GM18519 (cell line): ENCODE measurements at regions not wholly inside any gene's neighbourhood (a gene's known extent, or its start where the extent isn't known, plus 50 kb on each side); places are given as distances from the start of the nearest gene placed in this dataset.

ENCODE experiments used
- ATAC-seq: cut with Tn5 transposase; IDR thresholded peaks from one replicate; pipeline ENCODE4 v1.9.1; 2021; ENCODE audit warnings: mild to moderate bottlenecking, moderate library complexity; ENCODE audit not compliant: unreplicated experiment, low FRiP score

DNA sequence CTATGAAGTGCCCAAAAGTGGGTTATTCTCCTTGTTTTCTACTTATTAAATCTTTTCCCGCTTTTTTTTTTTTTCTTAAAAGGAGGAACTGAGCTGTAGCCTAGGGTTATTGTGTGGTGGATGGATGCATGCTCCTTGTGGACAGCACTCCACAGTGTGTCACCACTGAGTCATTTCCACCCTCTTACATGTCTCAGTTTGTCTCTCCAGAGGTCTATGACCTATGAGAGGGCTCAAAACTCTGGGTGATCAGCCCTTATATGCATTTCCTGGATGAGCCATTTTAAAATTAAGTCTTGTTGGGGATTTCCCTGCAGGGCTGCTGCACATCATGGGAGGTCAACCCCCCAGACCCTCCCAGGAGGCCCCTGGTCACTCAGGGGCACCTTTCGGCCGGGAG lies 102.2 kb upstream of the MOCS2 start:
- no peak for ATAC-seq

DNA sequence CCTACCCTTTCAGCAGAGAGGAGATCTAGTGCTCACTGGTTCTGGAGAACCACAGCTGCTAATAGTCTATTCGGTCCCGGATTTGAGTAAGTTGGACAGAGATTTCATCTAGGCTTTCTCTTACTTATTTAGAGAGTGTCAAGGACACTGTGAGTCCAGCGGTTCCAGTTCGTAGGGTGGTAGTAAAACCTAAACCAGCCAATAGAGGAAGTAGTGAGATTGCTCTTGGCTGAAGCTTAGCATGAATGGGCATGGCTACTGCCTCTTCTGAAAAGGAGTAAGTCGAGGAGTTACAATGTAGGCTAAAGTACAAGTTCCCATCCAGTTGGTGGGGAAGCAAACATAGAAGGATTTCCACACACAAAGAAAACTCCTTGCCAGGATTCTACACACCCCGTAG lies 109.6 kb upstream of the MOCS2 start:
- no peak for ATAC-seq

DNA sequence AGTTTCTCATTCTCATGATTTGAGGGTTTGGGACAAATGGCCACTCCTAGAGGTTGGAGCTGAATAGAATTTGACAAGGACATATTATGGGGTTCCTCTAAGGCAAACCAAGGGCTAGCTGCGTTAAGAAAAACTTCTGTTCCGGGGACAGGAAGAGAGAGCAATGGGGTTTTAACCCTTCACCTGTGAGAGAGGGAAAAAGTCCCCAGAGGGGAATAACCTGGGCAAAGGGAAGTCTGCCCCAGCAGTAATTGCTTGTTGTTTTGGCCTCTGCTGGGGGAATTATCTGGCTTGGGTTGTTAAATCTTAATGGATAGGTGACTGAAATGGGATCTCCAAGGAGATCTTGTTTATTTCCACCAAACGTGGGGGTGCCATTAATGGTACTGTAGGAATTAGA lies 110.1 kb upstream of the MOCS2 start:
- ATAC-seq, result no peak

DNA sequence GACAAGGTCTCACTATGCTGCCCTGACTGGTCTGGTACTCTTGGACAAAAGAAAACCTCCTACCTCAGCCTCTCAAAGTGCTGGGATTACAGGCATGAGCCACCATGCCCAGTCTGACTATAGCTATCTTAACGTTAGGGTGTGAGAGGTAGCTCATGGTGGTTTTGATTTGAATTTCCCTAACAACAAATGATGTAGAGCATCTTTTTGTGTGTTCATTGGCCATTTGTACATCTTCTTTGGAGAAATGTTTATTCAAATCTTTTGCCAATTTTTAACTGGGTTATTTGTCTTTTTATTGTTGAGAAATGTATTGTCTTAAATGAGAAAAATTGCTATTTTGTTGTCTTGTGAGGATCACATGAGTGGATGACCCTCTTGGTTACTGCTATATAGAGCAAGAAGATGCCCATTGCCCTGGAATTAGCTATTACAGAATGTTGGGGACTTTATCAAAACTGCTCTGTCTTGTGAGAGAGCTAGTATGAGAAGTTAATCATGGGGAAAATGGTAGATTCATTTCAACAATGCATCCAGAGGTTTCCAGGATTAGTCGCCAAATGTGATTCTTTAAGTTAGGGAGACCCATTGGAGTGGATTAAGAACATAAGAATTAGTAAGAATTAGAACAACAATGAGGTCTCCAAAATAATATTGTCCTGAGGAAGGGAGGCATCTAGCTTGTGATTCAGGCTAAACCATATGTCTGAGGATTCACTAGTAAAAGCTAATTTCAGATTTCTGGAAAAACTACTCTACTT lies 124.3 kb upstream of the MOCS2 start:
- ATAC-seq, result no peak

DNA sequence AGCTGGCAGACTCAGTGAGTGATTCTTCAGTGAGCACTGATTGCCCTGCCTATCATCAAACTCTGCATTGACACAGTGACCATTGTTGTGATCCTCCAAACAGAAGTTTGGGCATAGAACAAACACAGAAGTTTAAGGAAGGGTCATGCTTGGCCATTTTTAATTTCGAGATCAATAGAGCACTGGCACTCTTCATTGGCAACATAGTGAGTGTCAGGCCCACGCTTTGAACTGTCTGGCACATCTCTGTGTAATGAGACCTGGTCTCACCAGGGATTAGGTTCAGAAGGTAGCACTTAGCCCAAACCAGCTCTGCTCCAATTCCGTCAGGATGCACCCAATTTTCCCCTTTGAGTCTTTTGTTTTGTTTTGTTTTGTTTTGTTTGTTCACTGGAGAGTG lies 127.1 kb upstream of the MOCS2 start:
- ATAC-seq, result no peak

DNA sequence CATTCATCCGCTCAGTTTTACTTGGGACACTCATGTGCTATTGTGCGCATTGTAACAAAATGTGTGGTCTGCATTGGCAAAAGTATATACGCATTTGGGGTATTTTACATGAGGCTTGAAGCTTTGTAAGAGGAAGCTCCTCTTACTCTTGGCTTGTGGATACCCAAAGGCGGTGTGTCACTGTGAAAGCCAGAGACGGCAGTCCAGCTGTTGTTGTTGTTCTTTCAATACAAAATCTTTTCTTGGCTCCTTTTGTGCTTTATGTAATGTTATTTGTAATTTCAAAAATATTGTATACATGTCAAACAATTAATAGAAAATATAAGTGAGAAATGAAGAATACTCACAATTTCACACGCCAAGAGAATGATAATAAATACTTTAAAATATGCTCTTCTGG lies 128.3 kb upstream of the MOCS2 start:
- no peak for ATAC-seq

DNA sequence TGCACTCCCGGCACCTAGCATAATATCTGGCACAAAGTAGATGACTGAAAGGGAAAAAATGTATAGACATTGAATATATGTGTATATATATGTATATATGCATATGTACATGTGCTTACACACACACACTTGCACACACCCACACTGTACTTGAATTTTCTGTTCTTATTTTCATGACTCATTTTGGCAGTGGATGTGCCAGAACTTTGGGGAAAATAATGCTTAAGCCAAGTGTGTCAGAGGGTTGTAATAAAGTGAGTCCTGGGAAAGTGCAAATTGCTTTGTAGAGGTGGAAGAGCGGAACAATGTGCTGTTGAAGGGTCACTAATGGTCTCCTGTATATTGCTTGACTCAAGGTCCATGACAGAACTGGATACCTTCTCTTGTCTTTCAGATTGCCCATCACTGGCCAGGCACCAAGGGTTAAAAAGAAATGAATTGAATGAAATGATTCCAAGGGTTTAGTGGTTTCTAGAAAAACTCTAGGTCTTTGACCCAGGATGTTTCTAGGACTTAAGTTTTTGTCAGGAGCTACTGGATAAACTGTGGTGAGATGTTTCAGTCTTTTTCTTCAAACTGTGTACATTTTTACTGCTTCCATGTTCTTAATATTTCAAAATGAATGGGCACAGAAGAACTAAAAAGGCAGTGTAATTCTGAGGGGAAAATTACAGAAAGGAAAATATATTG lies 129.9 kb upstream of the MOCS2 start:
- no peak for ATAC-seq

DNA sequence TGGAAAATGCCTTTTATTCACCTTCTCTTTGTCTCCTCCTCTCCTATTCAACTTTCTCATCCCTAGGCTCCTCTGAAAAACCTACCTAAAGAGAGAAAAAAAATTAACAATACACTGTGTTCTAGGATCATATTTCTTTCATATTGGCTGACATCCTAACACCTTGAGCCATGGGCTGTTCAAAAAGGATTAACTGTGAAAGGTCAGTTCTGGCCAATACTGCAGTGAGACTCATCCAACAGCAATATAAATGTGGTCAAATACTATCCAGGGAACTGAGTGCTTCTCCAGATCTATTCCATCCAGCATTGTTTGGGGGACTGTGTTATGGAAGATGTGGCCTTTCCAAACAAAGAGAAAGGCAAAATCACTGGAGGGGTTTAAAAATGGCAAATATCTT lies 131.1 kb upstream of the MOCS2 start:
- ATAC-seq, result no peak

DNA sequence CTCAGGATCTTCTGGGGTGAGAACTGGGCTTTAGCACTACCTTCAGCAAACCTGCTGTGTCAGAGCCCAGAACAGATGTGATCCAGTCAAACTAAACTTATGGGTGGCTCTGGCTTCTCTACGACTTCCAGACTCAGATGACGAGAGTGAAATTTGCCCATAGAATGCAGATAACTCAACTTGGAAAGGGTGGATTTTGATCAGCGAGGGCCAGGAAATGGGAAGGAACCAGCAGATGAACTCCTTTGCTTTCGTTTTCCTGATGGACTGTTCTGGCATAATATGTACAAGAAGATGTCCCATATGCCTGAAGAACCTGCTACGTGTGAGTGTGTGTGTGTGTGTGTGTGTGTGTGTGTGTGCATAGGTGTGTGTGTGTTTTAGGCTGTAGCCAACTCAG lies 132.0 kb upstream of the MOCS2 start:
- ATAC-seq, result no peak

DNA sequence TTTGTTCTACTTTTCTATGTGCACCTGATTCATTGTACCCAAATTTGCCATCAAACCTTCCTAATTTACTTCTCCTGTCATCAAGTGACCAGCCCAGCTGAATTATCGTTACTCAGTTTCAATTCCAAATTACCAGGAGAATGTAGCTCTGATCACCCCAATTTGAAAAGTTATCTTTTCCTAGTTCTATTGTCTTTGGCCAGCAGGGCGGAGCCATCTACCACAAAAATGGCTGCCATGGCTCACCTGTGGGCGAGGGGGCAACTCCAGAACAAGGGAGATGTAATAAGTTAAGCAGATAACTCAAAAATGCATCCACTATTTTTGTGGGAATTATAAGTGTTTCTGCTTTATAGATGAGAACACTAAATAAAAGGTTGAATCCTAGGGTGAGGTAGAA lies 133.8 kb upstream of the MOCS2 start:
- no peak for ATAC-seq

DNA sequence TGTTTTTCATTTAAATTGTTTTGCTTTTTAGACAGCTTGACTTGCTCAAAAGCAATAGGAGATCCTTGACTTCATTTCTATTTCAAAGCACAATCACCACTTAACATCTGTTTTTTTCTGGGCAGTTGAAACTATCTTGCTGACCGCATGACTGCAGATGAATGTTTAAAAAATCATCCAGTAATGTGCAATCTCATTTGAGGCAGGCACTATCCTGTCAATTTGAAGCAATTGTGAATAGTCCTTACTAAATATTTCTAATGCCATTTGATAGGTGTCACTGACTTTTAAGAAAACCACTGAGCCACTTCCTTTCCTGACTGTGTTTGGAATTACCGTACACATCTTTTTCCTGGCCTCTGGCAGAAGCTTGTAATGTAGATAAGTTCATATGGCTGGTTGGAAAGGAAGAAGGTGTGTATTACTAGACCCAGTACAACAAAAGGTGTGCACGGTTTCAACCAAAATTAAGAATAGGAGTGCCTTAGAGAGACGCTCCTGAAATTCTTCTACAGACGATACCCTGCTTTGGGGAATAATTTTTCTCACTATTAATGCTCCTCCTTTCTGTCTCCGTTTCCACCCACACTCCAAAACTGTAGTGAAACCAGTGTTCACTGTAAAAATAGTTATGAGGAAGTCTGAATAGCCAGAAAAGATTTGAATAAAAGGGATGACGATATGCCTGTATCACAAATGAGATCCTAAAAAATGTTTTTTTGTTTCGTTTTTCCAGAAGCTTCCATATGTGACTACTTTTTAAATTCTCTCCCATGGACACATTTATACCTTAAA lies 136.7 kb upstream of the MOCS2 start:
- ATAC-seq, result no peak

DNA sequence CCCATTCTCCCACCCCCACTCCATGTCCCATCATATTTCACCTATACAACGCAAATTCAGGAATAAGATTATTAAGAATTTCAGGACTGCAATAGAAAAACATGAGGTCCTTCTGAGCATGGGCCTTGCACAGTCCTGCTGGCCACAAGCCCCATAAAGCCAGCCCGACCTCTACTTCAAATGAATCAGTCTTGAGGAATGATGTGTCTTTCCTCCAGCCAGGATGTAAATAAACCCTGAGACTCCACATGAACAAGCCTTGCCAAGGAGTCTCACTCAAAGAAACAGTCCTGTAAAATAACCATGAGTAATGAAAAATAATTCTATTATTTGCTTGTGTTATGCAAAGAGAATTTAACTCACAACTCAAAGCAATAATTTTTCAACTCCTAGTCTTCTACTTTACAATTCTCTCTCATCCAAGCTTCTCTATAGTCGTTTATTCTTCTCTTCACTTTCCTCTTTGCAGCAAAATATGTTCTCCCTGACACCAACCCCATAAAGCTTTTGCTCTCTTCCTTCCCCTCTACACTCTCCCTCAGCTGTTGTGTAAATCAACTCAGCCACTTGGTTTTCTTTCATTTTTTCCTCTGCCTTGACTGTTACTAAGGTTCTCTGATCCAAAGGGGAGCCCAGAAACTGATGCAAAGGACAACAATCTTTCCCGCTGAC lies 140.1 kb upstream of the MOCS2 start:
- no peak for ATAC-seq

DNA sequence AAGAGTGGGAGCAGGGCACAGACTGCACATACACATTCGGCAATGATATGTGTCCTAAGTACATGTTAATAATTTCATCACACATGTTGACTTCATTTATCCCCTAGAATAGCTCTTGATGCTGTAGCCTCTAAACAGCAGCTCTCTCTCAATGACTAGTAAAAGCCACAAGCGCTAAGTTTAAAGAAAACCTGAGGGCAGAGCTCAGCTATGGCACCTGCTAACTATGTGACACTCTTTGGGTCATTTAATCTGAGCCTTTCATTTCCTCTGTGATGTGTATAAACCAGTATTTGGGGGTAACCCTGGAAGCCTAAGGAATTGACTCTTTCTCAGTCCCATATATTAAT lies 140.6 kb upstream of the MOCS2 start:
- ATAC-seq, result no peak

DNA sequence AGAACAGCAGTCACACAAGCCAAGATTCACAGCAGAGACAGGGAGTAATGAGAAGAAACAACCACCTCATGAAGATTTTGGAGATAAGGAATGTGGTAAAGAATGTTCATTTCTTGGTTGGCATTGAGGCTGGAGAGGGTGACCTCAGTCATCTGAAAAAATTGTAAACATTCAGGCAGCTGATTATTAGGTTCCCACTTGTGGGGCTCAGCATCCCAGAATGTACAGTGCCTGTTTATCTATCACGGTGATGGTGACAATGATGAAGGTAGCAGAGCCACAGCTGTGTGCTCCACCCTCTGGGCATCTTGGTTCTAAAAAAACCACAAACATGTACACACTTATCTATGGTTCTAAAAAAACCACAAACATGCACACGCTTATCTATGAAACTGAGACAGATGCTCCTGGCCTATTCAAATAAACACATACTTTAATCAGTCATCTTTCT lies 143.9 kb upstream of the MOCS2 start:
- ATAC-seq, result peak; percentile 59

DNA sequence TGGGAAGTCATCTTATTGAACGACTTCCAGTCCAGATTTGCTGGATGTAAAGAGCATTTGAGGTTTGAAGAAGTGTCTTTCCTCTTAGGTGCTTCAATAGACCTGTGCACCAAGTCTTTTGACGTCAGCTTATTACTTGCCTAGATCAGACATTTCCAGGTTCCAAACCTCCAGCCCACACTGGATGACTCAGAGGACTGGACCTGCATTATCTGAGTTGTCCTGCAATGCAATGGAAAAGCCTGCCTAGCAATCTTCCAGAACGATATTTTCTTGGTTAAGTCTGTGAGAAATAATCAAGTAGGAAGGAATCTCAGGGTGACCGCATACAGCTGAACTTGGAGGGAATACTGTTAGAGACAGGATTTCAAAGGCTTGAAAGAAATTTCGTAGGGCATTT lies 147.2 kb upstream of the MOCS2 start:
- no peak for ATAC-seq

DNA sequence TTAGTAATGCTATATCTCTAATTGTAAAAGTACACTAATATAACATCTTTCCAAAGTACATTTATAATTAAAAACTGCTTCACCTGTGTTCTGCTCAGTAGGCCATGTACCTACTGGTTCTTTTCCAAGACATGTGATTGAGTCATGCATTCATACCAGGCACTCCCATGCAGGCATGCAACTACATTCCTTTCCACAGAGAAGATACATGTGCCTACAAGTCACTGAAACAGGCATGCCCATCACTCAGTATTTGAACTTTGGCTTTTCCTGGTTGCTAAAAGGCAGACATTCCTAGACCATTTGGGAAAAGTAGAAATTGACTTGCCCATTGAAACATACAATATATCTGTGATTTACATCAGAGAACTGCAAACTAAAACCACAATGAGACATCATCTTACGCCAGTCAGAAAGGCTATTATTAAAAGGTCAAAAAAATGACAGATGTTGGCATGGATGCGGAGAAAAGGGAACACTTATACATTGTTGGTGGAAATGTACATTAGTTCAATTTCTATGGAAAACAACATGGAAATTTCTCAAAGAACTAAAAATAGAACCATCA lies 148.3 kb upstream of the MOCS2 start:
- ATAC-seq, result no peak

DNA sequence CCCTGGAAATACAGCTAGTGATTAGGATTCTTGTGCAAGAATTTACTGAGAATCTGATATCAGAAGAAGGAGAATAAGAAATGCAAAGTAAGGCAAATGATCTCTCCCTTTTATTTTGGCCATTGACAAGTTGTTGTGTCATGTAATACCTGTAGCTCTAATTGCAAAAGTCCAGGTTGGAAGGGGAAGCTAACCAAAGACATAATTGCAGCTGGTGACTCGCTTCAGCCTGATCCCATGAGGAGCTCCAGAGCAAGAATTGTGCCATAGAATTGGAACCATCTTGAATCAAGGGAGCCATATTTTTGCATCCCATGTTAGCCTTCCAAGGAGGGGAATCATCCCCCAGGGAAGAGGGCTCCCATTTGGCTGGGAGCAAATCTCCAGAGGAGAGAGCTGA lies 149.6 kb upstream of the MOCS2 start:
- ATAC-seq, result no peak

DNA sequence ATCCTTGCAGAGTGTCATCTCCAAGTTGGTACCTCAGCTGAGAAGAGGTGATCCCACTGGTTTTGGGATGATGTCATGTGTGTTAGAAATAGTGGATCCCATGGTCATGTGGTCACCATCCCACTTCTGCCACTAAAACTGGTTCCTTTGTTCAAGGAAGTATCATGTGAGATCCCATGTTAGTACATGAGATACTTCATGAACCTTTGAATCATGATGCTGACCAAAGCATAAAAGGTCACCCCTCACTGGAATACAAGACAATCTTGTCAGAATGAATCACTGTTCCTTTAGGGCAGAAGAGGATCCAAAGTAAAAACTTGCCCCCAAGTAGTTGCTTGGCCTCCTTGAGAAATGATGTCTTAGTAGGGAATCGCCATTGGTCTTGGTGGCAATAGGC lies 150.9 kb upstream of the MOCS2 start:
- no peak for ATAC-seq

DNA sequence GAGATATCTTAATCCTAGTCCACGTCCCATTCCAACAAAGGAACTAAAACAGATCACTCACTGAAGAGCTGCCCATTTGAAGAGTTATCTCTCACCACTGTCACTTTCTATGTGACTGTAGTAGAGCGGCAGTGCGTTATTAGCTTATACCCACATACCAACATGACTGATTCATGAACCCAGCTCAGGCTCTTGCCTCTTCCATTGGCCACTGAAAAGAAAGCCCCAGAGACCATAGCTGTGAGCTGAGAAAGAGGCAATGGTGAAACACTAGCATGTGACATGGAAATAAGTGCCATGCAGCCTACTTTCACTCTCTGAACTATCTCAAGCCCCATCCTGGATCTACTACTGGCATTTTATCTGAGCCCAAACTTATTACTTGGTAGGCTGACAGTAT lies 151.7 kb upstream of the MOCS2 start:
- no peak for ATAC-seq

DNA sequence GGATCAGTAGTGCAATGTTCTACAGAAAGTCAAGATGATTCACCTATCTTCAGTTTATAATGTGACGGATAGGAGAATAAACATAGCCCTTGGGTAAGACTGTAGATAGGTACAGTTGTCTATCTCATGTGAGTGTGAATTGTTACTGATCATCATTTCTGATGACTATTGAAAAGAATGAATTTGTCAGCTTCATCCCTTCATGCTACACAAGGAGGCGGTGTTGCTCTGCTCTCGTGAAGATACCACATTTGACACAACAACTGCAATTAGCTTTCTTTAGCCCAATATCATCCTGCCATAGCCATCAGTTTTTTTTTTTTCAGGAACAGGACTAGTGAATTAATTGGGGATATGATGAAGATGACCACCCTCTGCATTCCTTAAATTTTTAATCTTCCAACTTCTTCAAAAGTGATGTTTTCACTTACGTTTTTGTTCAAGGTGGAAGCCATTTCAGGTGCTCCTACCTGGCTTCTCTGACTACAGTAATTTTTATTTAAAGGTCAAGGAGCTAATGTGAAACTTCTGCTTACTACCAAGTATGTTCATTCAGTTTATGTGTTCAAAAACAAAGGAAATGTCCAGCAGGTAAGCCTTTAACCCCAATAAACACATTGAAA lies 152.9 kb upstream of the MOCS2 start:
- no peak for ATAC-seq
